GM19023 (cell line): ENCODE measurements at regions not wholly inside any gene's neighbourhood (a gene's known extent, or its start where the extent isn't known, plus 50 kb on each side); places are given as distances from the start of the nearest gene placed in this dataset.

Experiments used
- ATAC-seq: cut with Tn5 transposase; IDR thresholded peaks from one replicate; pipeline ENCODE4 v1.9.1; 2021; ENCODE audit warnings: mild to moderate bottlenecking, moderate library complexity; ENCODE audit not compliant: unreplicated experiment

DNA sequence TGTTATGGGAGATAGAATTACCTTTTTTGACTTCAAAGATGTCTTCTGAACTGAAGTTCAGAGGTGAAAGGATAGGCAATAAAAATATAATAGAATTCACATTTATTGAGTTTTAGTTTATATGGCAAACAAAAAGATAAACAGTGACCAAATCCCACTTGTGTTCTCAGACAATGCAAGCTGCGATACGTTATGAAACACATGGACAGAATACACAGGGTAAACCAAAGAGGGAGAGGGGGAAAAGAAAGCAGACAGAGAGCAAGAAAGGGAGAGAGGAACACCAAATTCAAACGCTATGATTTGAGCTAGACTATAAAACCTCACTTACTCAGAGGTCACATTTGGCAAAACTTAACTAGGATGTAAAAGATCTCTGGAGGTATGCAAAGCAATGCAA lies 238.2 kb upstream of the FLRT2 start:
- ATAC-seq: no peak

DNA sequence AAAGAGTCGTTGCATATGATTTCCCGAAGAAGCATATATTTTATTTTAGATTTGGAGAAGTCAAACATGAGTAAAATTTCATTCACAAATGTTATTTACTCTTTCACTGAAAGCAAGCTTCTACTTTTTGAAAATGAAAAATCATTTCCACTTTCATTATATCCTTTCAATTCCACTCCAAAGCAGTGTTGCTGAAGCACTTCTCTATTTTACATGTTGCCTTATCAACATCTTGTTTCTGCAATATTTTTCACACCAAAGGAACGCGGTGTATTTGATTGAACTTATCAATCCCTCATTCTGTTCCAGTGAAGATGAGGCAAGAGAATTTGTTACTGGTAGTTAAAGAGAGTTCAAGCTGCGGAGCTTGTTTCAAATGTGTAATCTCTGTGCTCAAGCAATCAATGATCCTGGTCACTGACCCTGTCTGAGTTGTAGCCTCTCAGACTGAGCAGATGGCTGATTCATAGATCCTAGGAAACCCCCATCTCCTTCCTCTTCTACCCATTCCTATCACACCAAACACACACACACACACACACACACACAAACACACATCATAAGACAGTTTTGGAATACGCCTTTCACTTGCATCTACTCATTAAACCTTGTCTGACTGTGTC lies 236.2 kb upstream of the FLRT2 start:
- no peak for ATAC-seq

DNA sequence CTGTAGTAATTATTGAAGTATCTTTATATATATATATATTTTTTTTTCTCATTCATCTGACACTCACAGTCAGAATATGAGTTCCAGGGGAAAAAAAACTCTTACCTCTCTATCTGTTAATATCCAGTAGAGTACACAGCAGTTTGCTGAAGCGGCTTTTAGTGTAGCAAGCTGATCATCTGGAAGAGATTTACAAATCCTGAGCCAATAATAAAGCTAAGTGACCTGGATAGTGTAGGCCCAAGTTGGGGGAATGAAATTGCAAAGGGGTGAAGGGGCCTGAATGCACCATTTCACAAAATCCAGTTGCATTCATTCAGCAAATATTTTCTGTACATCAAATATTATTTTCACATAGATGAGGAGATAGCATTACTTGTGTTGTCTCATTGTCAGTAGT lies 234.6 kb upstream of the FLRT2 start:
- no peak for ATAC-seq

DNA sequence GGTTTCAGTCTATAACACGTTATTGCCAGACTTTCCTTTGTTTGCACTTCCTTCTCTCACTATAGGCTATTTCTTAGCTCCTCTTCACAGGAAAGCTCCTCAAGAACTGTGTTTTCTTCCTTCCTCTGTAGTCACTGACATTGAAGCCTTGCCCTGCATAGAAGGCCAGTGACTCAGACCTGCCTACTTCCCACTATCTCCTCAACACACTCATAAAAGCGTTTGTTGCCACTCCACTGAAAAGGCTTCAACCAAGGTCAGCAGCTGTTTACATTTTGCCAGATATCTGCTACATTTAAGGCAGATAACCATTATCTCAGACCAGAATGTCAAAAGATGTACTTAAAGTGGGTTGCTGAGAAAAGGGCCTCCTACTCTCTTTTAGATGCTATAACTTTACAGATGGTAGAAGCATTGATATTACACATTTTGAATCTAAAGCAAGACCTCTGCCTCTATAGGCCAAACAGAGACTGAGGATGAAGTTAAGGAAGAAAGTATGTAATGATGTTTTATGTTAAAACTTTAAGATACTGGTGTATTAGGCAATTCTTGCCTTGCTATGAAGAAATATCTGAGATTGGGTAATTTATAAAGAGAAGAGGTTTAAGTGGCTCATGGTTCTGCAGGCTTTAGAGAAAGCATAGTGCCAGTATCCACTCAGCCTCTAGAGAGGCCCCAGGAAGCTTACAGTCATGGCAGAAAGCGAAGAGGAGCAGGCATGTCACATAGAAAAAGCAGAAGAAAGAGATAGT lies 233.3 kb upstream of the FLRT2 start:
- ATAC-seq: no peak

DNA sequence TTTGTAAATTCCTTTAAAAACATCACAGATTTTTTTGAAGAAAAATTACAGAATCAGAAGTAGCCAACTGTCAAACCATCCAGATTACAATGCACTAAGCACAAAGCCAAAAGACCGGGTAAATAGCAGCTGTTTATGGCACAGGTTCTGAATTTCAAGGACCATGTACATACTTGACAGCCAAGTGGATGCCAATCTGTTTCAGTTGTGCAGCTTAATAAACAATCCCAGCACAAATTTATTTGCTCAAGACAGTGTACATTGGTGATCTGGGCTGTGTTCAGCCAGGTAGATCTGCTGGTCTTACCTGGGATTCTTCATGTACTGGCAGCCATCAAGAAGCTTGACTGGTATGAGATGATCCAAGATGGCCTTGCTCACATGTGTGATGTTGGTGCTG lies 229.8 kb upstream of the FLRT2 start:
- ATAC-seq: no peak

DNA sequence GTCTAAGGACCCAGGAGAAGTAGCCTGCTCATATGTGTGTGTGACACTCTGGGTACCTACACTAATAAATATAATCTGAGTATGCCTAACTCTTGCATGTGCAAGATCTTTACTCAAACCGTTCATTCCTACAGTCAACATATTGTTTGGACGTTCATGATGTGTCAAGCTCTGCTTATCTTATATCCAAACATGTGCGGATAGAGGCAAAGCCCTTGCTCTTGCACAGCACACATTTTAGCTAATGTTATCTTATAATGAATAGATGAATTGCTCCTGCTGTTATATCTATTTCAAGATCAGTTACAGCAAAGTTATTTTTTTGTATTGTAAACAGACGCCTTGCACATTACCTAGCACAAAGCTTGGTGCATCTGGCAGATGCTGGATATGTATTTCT lies 228.4 kb upstream of the FLRT2 start:
- no peak for ATAC-seq

DNA sequence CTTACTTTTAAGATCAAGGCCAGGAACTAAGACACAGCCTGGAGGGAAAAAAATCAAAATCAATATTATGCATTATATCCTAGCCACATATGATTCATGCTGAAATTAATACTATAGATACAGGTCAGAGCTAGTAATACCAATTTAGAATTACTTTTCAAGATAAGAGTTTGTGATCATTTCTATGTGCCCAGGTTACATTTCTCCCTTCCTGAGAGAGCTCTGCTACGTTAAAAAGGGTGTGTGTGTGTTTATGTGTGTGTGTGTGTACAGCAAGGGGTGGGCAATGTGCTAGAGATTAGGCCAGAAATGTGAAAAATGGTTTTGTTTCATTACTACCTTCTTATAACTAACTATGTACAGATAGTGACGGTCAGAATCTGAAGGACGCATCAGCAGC lies 223.9 kb upstream of the FLRT2 start:
- ATAC-seq: no peak

DNA sequence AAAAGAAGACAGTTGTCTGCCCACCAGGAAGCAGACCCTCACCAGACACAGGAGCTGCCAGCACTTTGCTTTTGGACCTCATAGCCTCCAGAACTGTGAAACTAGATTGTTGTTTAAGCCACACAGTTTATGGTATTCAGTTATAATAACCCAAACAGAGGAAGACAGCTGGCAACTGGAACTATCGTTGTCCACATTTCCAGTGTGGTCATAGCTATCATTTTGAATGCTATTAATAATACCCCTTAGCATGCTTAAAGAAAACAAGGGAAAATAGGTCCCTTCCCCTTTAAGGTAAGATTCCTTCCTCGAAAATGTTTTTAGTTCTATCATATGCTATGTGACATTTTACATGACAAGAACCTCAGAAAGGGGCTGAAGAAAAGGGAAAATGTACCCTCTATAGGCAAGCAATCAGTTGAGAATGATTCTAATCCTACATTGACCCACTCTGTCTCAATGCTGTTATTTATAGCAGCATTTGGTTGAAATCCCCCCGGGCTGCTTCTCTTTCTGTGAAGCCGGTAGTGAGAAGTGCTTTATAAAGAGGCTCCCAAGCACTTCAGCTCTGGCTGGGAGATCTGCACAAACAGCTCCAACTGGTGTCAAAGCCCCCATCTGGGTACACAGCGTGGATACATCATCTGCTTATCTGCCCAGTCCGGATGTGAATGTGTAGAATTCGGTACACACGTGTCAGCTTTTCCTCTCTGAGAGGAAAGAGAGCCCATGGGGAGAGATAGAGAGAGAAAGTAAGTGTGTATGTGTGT lies 221.2 kb upstream of the FLRT2 start:
- ATAC-seq: no peak

DNA sequence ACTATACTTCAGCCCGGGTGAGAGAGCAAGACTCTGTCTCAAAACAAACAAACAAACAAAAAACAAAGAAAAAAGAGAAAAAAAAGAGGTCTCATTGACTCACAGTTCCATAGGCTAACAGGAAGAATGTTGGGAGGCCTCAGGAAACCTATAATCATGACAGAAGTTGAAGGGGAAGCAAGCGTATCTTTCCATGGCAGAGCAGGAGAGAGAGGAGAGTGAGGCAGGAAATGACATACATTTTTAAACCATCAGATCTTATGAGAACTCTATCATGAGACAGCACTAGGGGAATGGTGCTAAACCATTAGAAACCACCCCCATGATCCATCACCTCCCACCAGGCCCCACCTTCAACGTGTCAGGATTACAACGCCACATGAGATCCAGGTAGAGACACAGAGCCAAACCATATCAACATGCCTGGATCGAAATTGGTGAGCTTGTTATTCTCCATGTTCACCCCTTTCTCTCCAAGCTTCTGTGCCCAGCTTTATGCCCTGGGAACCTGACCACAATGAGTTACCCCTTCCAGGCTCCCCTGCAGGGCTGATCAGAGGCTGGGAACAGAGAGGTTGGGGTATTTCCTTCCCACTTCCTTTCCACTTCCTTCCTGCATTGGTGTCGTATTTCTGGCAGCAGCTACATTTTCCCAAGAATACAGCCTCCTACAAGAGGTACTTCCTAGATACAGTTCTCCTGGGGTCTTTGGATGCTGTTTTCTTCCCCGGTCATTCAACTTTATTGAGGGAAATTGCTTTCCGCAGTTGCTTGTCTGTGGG lies 219.3 kb upstream of the FLRT2 start:
- no peak for ATAC-seq

DNA sequence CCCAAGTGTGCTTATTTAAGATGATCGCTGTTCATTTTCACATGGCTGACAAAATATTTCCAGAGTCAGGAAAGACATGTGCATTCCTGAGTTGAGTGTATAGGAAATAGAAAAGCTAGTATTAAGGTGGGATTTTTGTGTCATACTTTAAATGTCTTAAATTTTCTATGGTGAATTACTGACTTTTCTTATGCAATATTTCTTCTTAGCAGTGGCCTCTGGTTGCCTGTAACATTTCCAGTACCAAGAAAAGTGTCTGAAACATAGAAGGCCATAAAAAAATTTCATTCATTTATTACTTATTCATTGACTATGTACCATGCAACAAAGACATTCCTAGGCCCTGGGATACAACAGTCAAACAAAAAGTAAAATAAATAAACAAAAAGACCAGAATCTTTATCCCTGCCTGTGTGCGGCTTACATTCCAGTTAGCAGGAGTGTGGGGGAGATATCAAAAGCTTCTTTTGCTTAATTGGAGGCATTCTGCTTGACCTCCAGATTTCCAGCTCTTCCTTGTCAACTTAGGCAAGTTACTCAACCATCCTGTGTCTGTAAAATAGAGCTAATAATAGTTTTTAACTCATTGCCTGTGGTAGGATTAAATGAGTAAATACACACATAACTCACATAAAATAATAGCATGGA lies 216.3 kb upstream of the FLRT2 start:
- no peak for ATAC-seq

DNA sequence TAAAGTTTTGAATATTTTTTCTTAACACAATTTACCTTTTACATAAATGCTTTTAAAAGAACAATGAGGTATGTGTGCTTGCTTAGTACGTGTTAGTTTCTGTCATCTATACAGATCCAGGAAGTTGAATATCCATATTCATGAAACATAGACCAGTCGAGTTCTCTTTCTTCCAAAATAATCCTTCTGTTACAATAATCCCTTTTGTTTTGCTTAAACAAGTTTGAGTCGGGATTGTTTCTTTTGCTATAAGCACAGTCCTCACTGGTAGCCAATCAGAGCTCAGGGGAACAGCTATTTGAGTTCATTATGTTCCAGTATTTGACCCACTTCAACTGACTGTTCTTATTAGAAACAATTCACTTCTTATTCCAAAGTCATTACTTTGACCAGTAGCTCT lies 214.7 kb upstream of the FLRT2 start:
- ATAC-seq: no peak

DNA sequence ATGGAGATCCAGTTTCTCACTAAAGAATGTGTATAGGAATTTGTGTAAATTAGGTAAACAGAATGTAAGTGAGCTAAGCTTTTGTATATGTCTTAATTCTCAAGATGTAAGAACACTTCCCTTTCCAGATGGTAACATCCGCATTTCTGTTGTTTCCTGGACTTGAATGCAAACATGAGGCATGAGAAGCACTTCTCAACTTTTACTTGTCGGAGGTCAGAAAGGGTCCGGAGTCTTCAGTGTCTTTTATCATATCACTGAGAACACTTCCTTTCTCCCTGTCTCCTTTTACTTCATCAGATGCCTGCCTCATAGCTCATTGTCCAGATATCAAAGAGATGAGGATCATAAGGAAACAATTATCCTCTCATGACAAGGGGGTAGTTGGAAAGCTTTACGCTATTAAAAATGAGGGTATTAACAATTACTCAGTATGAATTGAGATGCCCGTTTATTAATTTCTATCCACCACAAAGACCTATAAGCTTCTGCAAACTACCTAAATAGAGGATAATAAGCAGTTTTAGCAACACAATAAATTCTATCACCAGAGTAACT lies 214.1 kb upstream of the FLRT2 start:
- no peak for ATAC-seq

DNA sequence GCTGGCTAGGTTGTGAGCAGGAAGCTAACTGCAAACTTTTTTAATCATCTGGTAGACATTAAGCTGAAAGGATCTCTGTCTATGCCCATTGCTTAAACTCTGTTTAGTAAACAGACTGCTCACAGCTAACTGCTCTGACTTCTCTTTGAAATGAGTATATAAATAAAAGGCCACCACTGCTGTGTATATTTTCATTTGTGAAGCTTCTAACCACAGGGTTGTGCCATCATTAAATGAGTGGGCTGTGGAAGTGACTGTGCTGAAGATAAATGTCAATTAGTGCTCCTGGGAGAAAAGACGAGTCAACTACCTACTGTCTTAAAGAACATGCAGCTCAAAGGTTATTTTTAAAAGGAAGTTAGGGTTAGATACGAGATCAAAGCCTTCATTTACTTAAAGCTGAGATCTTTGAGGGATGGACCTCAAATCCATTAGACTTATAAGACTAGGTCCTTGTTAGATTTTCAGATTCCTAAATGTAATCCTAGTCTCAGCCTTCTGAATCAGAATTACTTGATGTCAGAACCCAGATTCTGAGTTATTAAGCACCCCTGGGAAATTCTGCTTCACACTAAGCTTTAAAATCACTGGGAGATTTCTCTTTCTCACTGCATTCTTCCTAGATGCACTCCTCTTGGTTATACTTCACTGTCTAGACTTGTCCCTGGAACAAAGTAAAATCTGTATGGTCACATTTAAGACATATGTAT lies 213.1 kb upstream of the FLRT2 start:
- ATAC-seq: no peak

DNA sequence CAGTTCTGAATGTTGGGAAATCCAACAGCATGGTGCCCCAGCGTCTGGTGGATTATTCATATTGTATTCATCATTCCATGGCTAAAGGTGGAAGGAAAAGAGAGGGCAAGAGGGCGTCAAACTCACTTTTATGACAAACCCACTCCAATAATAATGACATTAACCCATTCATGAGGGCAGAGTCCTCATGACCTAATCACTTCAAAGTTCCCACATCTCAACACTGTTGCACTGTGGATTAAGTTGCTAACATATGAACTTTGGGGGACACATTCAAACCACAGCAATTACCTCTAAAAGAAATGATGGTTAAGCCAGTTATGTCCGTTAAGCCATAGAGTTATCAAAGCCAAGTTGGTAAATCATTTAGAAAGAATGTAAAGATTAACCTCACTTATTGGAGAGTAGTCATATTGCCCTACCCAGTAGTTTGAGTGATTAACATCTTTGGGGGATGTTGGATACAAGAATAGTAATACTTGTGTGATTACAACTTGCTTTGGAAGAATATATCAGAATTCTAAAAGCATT lies 212.4 kb upstream of the FLRT2 start:
- no peak for ATAC-seq

DNA sequence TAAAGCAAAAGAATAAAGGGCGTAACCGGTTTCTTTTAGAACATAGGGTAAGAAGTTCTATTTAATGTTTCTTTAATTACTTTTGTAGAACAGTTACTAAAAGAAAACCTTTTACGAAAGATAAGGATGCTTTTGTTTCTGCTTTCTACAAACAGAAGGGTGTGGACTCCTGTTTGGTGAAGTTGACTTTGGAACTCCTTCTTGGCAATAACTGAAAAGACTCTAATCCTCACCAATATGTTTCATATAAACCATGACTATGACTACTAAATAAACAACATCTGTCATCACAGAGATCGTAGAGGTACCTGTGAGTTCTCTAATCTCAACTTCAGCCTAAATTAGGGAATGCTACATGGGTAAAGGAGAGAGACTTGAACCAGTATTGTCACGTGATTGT lies 210.8 kb upstream of the FLRT2 start:
- ATAC-seq: no peak

DNA sequence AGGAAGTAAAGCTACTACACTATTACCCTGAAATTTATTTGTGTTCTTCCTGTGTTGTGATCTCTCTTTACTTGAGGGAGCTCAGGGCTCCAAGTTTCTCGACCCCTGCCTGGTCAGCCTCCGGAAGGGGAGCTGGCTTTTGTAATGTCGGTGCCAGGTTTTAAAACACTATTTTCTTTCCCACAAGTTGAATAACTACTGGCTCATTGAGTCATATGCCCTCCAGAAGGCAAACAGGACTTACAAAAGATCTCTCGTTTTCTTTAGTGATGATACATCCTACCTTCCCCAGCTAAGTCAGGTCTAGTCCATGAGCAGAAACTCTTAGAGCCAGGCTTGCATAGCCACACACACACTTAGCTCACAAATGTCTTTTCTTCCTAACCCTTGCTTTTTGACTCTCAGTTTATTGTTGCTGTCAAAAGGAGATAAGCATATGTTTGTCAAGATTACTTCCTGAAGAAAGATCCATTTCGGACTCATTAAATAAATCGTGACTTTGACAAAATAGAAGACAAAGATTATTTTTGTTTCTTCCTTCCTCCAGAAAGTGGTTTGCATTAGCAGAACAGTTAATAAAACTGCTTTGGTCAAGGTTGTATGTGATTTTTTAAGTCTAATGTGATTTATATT lies 209.8 kb upstream of the FLRT2 start:
- no peak for ATAC-seq

DNA sequence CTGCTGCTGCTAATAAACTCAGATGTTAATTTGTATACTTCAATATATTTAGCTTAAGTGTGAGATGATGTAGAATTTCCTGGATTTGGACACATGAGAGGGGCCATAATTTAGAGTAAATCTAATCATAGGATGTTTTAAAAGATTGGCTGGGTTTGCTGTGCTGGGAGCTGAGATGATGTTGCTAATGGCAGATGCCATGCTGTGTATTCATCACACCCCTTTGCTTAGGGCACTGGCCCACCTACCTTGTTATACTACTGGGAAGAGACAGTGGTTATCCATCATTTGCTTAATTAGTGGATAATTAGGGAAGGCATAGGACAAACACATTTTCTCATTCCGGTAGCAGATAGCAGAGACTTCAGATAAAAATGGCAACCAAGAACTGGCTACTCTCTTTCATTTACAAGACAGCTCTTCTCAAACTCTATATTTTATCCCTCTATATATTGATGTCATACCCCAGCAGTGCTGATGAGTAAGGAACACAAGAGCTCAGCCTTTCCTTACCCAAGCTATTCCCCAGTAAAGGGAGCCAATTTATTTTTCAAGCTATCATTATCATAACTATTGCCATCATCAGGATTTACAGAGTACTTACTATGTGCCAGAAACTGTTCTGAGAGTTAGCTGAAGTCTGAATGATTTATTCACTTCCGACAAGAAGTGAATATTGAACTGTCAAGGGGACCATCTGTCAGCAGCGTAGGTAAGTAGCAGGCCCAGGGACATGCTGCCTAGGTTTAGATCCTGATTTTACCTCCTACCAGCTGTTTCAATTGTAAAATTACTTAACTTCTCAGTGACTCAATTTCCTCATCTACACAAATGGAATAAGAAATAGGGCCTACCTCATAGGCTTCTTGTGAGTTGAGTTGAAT lies 204.6 kb upstream of the FLRT2 start:
- ATAC-seq: no peak

DNA sequence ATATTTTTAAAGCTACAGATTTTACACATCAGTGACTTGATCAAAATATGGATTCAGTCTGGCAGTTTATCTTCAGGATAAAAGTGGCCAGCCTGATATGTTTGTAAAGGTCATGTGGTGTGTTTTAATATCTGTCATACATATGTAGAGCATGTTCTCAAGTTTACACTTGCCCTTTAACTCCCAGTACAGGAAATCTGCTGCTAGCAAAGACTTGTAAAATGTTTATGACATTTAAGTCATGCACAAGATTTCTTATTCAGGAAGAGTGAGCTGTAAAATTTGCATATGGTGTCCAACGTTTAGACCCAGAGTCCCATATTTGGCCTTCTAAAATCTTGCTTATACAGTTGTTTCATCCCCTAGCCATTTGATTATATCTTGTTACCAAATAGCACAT lies 197.5 kb upstream of the FLRT2 start:
- ATAC-seq: no peak
